Stomach (tissue), 4 donors: ENCODE measurements at regions not wholly inside any gene's neighbourhood (a gene's known extent, or its start where the extent isn't known, plus 50 kb on each side); places are given as distances from the start of the nearest gene placed in this dataset.

Experiments used
- POLR2A ChIP-seq, 4 donors: fragments of 450-650 bp; IDR thresholded peaks; one replicate each; pipeline ENCODE4 v1.6.1; 2016; ENCODE audit warnings: antibody characterized with exemption in 4 of 4, control low read depth in 2 of 4, mild to moderate bottlenecking in 1 of 4, moderate library complexity in 1 of 4
- POLR2AphosphoS5 ChIP-seq, 3 donors: sonication (generic); formaldehyde crosslinking; IDR thresholded peaks; one replicate each; pipeline ENCODE4 v1.6.1; 2016; ENCODE audit warnings: antibody characterized with exemption in 3 of 3
- TF ChIP-seq, protein P1 (sequence below), 7 experiments: fragments of 450-650 bp in 4 of 7; fragments of 200-600 bp in 3 of 7; sonication (generic) in 3 of 7; IDR thresholded peaks; one replicate each; pipeline ENCODE4 v1.5.1; 2016 to 2019; ENCODE audit warnings: antibody characterized with exemption in 7 of 7, control low read depth in 2 of 7, mild to moderate bottlenecking in 1 of 7

DNA sequence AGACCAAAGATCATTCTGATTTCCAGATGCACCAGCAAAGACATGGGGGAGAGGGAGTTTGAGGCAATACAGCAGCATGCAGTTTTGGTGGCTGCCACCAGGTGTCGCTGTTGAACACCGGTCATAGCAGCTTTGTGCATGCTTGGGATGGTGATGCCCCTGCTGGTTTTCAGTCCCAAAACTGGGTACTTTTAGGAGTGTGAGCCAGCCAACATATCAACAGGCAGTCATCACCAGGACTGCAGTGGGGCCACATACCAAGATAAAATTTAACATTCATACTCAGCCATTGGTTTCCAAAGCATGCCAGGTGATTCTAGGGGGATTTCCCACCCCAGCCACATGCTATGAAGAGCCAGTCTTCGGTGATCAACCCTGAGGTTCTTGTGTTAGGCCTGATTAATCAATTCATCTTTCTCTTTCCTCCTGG lies 64.2 kb downstream of the PHETA1 start:
- TF ChIP-seq POLR2A (IDR thresholded peaks at IDR 0.05) (no peak), POLR2AphosphoS5 (IDR thresholded peaks at IDR 0.05) (no peak)
- TF ChIP-seq, protein P1, sequence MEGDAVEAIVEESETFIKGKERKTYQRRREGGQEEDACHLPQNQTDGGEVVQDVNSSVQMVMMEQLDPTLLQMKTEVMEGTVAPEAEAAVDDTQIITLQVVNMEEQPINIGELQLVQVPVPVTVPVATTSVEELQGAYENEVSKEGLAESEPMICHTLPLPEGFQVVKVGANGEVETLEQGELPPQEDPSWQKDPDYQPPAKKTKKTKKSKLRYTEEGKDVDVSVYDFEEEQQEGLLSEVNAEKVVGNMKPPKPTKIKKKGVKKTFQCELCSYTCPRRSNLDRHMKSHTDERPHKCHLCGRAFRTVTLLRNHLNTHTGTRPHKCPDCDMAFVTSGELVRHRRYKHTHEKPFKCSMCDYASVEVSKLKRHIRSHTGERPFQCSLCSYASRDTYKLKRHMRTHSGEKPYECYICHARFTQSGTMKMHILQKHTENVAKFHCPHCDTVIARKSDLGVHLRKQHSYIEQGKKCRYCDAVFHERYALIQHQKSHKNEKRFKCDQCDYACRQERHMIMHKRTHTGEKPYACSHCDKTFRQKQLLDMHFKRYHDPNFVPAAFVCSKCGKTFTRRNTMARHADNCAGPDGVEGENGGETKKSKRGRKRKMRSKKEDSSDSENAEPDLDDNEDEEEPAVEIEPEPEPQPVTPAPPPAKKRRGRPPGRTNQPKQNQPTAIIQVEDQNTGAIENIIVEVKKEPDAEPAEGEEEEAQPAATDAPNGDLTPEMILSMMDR (IDR thresholded peaks at IDR 0.05): peak in 3 of 7 experiments; percentile 16 to 41 (median 23)
